ENCODE measurements at regions not wholly inside any gene's neighbourhood (a gene's known extent, or its start where the extent isn't known, plus 50 kb on each side); places are given as distances from the start of the nearest gene placed in this dataset.

GRCh38 chr6:140398076-140398475 lies 1023.6 kb upstream of the CITED2 start:
- TF ChIP-seq, protein P1, sequence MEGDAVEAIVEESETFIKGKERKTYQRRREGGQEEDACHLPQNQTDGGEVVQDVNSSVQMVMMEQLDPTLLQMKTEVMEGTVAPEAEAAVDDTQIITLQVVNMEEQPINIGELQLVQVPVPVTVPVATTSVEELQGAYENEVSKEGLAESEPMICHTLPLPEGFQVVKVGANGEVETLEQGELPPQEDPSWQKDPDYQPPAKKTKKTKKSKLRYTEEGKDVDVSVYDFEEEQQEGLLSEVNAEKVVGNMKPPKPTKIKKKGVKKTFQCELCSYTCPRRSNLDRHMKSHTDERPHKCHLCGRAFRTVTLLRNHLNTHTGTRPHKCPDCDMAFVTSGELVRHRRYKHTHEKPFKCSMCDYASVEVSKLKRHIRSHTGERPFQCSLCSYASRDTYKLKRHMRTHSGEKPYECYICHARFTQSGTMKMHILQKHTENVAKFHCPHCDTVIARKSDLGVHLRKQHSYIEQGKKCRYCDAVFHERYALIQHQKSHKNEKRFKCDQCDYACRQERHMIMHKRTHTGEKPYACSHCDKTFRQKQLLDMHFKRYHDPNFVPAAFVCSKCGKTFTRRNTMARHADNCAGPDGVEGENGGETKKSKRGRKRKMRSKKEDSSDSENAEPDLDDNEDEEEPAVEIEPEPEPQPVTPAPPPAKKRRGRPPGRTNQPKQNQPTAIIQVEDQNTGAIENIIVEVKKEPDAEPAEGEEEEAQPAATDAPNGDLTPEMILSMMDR (IDR thresholded peaks at IDR 0.05): no peak
- no peak for TF ChIP-seq POLR2A (IDR thresholded peaks at IDR 0.05)

Data from Peyer's patch (tissue), 4 donors.